HL-60 (cell line): ENCODE measurements at regions not wholly inside any gene's neighbourhood (a gene's known extent, or its start where the extent isn't known, plus 50 kb on each side); places are given as distances from the start of the nearest gene placed in this dataset.

Experiments
- DNase-seq, 2 experiments: peaks; one replicate each; pipeline ENCODE4 v3.0.0-alpha.2; 2010 to 2020; ENCODE audit warnings: low read depth in 1 of 2, low spot score in 1 of 2
- H3K27ac ChIP-seq: fragments of 250-450 bp; sonication (Bioruptor Pico); replicated peaks from 2 replicates; pipeline ENCODE4 v1.5.1; 2020; ENCODE audit warnings: mild to moderate bottlenecking, moderate library complexity
- H3K27me3 ChIP-seq: fragments of 250-450 bp; sonication (Bioruptor Pico); 2 replicates; pipeline ENCODE4 v1.5.1; 2021; ENCODE audit warnings: mild to moderate bottlenecking, moderate library complexity; ENCODE audit not compliant: insufficient read depth, poor library complexity, severe bottlenecking
- H3K4me3 ChIP-seq: replicated peaks from 2 replicates; pipeline ENCODE4 v1.5.1; 2011; ENCODE audit warnings: mild to moderate bottlenecking, control low read depth, low read length; ENCODE audit not compliant: insufficient read depth
- GABPA ChIP-seq: IDR thresholded peaks from 2 replicates; pipeline ENCODE4 v1.6.1; 2012; ENCODE audit warnings: low read depth
- POLR2AphosphoS5 ChIP-seq: IDR thresholded peaks from 2 replicates; pipeline ENCODE4 v1.6.1; 2012; ENCODE audit warnings: low read depth
- SPI1 ChIP-seq: IDR thresholded peaks from 2 replicates; pipeline ENCODE4 v1.6.1; 2012; ENCODE audit warnings: low read depth, mild to moderate bottlenecking, borderline replicate concordance
- TF ChIP-seq, protein P1 (sequence below): IDR thresholded peaks from one replicate; pipeline ENCODE4 v1.5.1; 2011; ENCODE audit warnings: low read length, control low read depth, inconsistent platforms; ENCODE audit not compliant: insufficient read depth
- TF ChIP-seq, protein P2 (sequence below): IDR thresholded peaks from 2 replicates; pipeline ENCODE4 v1.6.1; 2012; ENCODE audit warnings: low read depth; ENCODE audit not compliant: insufficient replicate concordance

DNA sequence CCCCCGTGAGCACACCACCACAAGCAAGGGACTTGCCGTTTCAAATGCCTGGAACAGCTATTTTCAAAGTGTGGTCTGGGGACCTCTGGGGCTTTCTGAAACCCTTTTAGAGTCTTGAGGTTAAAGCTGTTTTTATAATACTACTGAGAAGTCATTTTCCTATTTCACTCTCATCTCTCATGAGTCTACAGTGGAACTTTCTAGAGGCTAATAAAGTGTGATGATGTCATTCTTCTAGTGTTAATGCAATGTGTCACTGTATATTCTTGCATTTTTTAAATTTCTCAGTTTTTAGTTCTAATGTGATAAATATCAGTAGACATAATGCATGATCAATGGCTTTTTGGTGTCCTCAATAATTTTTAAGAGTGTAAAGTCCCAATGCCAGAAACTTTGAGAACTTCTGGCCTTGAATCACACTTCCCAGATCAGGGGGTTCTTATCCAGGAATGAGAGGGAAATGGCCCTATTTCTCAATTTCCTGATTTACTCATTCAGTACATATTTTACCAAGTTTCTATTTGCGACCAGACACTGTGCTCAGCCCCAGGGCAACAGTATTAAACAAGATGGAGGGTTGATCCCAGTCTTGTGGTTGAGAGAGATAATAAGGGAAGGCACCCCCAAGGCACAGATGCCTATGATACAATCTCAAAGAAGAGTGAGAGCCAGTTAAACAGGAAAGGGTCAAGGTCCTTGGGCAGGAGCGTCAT lies 444.0 kb downstream of the HS3ST3B1 start:
- H3K27ac ChIP-seq, result no peak overlapping the region
- DNase-seq, result no peak
- no peak overlapping the region for H3K4me3 ChIP-seq
- TF ChIP-seq GABPA, result no peak
- TF ChIP-seq, protein P1, sequence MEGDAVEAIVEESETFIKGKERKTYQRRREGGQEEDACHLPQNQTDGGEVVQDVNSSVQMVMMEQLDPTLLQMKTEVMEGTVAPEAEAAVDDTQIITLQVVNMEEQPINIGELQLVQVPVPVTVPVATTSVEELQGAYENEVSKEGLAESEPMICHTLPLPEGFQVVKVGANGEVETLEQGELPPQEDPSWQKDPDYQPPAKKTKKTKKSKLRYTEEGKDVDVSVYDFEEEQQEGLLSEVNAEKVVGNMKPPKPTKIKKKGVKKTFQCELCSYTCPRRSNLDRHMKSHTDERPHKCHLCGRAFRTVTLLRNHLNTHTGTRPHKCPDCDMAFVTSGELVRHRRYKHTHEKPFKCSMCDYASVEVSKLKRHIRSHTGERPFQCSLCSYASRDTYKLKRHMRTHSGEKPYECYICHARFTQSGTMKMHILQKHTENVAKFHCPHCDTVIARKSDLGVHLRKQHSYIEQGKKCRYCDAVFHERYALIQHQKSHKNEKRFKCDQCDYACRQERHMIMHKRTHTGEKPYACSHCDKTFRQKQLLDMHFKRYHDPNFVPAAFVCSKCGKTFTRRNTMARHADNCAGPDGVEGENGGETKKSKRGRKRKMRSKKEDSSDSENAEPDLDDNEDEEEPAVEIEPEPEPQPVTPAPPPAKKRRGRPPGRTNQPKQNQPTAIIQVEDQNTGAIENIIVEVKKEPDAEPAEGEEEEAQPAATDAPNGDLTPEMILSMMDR, result no peak
- no peak for TF ChIP-seq POLR2AphosphoS5
- TF ChIP-seq, protein P2, sequence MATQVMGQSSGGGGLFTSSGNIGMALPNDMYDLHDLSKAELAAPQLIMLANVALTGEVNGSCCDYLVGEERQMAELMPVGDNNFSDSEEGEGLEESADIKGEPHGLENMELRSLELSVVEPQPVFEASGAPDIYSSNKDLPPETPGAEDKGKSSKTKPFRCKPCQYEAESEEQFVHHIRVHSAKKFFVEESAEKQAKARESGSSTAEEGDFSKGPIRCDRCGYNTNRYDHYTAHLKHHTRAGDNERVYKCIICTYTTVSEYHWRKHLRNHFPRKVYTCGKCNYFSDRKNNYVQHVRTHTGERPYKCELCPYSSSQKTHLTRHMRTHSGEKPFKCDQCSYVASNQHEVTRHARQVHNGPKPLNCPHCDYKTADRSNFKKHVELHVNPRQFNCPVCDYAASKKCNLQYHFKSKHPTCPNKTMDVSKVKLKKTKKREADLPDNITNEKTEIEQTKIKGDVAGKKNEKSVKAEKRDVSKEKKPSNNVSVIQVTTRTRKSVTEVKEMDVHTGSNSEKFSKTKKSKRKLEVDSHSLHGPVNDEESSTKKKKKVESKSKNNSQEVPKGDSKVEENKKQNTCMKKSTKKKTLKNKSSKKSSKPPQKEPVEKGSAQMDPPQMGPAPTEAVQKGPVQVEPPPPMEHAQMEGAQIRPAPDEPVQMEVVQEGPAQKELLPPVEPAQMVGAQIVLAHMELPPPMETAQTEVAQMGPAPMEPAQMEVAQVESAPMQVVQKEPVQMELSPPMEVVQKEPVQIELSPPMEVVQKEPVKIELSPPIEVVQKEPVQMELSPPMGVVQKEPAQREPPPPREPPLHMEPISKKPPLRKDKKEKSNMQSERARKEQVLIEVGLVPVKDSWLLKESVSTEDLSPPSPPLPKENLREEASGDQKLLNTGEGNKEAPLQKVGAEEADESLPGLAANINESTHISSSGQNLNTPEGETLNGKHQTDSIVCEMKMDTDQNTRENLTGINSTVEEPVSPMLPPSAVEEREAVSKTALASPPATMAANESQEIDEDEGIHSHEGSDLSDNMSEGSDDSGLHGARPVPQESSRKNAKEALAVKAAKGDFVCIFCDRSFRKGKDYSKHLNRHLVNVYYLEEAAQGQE, result no peak
- TF ChIP-seq SPI1, result no peak
- no peaks in the 10 kb centered on the region for H3K27me3 ChIP-seq

DNA sequence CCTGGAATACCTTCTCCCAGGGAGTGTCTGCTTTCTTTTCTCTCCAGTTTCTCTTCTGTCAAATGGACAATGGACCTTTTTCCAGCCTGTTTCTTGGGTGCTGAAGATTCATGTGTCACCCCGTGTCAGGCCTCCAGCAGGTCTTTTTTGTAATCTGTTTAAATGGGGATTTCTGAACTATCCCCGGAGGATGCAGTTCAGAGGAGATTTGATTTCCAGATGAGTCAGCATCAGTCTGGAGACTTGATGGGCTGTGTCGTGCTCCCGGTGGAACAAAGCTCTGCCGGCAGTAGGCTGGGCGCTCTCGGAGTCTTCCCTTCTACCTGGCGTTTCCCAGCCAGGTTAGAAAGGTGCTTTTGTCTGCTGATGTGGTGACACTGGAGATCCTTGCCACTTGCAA lies 440.6 kb downstream of the HS3ST3B1 start:
- TF ChIP-seq, protein P2, result no peak
- TF ChIP-seq SPI1 (no peak), GABPA (no peak), POLR2AphosphoS5 (no peak)
- TF ChIP-seq, protein P1, result no peak
- H3K27me3 ChIP-seq, result no peaks in the 10 kb centered on the region
- no peak overlapping the region for H3K27ac ChIP-seq
- no peak overlapping the region for H3K4me3 ChIP-seq
- no peak for DNase-seq

DNA sequence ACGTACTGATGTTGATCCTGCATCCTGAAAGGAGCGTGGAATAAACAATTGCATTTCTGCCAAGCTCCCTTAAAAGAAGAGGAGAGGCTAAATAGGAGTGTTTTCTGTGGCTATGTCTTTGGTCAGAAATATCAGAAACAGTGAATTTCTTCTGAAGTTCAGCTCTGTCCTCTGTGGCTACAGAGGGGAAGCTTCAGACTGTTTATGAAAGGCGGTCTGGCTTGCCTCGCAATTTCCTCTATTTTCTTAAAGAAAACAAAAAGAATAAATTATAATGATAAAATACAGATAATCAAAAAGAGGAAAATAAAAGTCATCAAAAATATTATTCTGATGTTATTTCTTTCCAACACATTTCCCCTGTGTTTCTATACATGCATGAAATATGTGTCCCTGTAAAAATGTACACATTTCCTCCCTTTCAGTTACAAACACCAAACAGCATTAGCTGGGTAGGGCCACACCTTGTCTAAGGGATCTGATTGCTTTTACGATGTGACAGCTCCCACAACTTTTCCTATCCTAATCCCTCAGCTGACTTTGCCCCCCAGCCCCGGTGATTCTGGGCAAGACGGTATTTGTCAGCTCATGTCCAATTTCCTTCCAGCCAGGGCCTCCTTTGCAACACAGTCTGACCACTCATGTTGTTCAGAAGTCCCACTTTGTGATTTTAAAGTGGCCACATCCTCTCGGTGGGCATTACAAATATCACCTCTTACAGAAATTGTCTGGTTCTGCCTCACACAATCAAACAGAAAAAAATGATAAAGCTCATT lies 439.0 kb downstream of the HS3ST3B1 start:
- DNase-seq, result peak in 1 of 2 experiments; percentile 12
- no peak for TF ChIP-seq GABPA
- no peak for TF ChIP-seq SPI1
- TF ChIP-seq POLR2AphosphoS5, result no peak
- TF ChIP-seq, protein P2, result no peak
- TF ChIP-seq, protein P1, result no peak
- H3K27ac ChIP-seq, result peak overlapping the region; percentile 57
- H3K27me3 ChIP-seq, result no peaks in the 10 kb centered on the region
- no peak overlapping the region for H3K4me3 ChIP-seq
